Gastrocnemius medialis (tissue), 4 donors: ENCODE measurements at regions not wholly inside any gene's neighbourhood (a gene's known extent, or its start where the extent isn't known, plus 50 kb on each side); places are given as distances from the start of the nearest gene placed in this dataset.

Experiments used
- CTCF ChIP-seq, 5 experiments: fragments of 450-650 bp in 3 of 5; fragments of 200-600 bp in 2 of 5; sonication (generic) in 2 of 5; IDR thresholded peaks in 4 of 5; conservative IDR thresholded peaks in 1 of 5; 1 replicate in 4 of 5; 2 replicates in 1 of 5; pipeline ENCODE4 v1.5.1; 2016 to 2019; ENCODE audit warnings: antibody characterized with exemption in 5 of 5, mild to moderate bottlenecking in 3 of 5, moderate library complexity in 3 of 5
- POLR2A ChIP-seq, 2 donors: fragments of 450-650 bp; IDR thresholded peaks; one replicate each; pipeline ENCODE4 v1.6.1; 2017; ENCODE audit warnings: antibody characterized with exemption in 2 of 2, mild to moderate bottlenecking in 2 of 2, moderate library complexity in 2 of 2

DNA sequence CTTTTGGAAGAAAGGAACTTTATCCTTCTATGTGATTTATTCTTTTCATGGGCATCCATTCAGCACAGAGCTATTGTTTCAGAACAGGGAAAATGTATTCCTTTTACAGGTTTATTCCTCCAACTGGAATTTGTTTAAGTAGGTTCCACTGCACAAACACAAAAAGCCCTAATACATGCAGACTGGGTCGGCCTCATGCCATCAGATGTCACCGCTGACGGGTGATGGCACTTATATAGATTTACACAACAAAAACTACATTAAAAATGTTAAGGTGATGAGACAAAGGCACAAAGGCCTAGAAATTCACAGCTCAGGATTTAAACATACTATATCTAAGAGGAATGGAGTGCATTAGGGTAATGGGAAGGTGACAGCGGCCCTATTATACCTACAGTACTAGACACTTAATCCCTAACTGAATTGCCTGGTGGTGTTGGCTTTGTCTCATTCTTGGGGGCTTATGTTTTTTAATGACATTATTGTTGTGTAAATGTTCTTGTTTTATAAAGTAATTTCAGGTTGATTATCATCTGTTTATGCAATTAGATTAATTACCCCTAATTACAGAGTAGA lies 276.4 kb upstream of the PSMD7 start:
- no peak for TF ChIP-seq CTCF (IDR thresholded peaks at IDR 0.05 in 4 of 5, conservative IDR thresholded peaks at IDR 0.05 in 1 of 5)
- no peak for TF ChIP-seq POLR2A (IDR thresholded peaks at IDR 0.05)
